SH-SY5Y (cell line): ENCODE measurements at regions not wholly inside any gene's neighbourhood (a gene's known extent, or its start where the extent isn't known, plus 50 kb on each side); places are given as distances from the start of the nearest gene placed in this dataset.

ENCODE experiments used
- GATA2 ChIP-seq: IDR thresholded peaks from 2 replicates; pipeline ENCODE4 v1.6.1; 2011; ENCODE audit warnings: mild to moderate bottlenecking, low read depth, low read length
- GATA3 ChIP-seq: IDR thresholded peaks from 2 replicates; pipeline ENCODE4 v1.6.1; 2011; ENCODE audit warnings: low read depth, mild to moderate bottlenecking, low read length, moderate library complexity

- no peak for TF ChIP-seq GATA3
- no peak for TF ChIP-seq GATA2
Measured at GRCh38 chr7:125485223-125485622, 555.6 kb upstream of the POT1 start.
